ENCODE measurements at regions not wholly inside any gene's neighbourhood (a gene's known extent, or its start where the extent isn't known, plus 50 kb on each side); places are given as distances from the start of the nearest gene placed in this dataset.
"Not testable (repeated sequence)": the region's sequence is repeated elsewhere in the genome, so short reads cannot be mapped to it uniquely, and the experiment has no call there.

DNA sequence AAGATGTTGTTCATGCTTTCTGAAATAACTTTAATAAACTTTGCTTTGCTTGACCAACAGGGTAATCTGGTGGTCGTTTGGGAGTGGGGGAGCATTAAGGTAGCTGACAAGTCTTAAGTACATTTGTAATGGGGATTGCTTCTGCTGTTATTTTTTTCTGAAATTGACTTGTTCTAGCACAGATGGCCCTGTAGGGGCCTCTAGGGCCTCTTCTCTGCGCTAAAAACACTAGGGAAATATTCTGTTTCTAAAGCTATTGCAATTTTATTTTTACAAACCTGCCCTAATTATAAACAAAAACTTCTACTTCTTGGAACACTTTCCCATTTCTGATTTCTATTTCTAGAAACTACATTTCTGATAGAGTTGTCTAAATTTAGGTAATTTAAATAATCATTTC lies 191.3 kb upstream of the KCNJ3 start:
- no peak for DNase-seq

DNA sequence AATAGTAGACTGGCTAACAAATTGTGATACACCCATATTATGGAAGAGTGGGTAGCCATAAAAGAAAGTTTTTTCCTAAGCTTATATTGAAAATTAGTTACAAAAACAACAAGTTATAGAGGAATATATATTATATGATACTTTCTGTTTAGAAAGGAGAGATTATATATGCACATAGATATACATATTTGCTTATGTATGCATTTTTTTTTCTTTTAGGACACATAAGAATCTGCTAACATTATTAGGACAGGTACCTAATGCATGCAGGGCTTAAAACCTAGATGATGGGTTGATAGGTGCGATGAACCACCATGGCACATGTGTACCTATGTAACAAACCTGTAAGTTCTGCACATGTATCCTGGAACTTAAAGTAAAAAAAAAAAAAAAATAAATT lies 179.6 kb upstream of the KCNJ3 start:
- no peak for DNase-seq

DNA sequence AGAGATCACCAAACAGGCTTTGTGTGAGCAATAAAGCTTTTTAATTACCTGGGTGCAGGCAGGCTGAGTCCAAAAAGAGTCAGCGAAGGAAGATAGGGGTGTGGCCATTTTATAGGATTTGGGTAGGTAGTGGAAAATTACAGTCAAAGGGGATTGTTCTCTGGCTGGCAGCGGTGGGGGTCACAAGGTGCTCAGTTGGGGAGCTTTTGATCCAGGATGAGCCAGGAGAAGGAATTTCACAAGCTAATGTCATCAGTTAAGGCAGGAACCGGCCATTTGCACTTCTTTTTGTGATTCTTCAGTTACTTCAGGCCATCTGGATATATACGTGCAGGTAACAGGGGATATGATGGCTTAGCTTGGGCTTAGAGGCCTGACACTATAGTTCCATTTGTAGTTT lies 177.5 kb upstream of the KCNJ3 start:
- DNase-seq: not testable (repeated sequence)

DNA sequence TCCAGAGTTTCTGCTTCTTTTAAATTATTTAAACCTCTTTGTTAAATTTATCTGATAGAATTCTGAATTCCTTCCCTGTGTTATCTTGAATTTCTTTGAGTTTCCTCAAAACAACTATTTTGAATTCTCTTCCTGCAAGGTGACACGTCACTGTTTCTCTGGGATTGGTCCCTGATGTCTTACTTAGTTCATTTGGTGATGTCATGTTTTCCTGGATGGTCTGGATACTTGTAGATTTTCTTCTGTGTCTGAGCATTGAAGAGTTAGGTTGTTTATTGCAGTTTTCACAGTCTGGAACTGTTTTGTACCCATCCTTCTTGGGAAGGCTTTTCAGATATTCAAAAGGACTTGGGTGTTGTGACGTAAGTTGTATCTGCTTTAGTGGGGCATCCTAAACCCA lies 172.3 kb upstream of the KCNJ3 start:
- no peak for DNase-seq

DNA sequence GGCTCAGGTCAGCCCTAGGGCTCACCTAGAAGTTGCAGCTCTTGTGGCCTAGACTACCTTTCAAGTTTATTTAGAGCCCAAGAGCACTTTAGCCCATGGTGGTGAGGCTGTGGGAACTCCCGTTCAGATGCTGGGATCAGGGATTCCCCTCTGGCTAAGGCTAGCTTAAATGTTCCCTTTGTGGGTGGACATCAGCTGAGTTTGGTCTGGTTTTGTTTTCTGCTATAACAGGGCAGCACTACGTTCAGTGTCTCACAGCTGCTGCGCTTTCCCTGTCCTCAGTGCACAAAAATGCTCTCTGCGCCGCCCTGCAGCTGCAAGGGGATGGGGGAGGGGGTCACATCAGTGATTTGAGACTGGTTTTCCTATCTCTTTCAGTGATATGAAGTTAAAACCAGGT lies 170.5 kb upstream of the KCNJ3 start:
- no peak for DNase-seq

DNA sequence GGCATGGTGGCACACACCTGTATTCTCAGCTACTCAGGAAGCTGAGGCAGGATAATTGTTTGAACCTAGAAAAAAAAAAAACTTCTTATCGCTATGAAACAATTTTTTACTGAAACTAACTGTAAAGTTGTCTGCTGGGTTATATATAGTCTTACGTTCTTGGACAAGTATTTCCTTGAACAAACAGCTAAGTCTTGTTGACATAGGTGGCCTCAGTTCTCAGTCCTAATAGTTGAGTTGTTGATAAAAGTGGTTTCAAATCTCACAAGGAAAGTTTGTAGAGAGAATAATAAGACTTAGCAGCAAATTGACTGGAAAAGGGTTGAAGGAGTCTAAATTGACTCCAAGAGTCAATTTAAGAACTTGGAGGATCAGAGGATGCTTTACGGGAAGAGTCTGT lies 166.5 kb upstream of the KCNJ3 start:
- no peak for DNase-seq

DNA sequence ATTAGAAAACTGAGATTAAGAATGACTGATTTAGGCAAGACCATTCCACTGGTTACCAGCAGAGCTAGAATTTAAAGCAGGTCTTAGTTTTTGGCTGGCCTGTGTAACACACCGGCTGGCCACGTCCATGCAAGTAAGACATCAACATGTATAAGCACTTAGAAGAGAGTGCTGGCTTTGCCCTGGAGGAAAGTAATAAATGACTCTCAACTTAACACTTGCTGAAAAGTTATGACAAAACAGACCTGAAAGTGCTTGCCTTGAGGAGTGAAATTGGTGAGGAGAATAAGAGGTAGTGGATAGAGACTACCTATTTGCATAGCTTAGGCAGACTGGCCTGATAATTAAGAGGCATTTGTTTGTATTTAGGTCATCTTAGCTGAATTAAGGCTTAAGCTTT lies 165.7 kb upstream of the KCNJ3 start:
- no peak for DNase-seq

DNA sequence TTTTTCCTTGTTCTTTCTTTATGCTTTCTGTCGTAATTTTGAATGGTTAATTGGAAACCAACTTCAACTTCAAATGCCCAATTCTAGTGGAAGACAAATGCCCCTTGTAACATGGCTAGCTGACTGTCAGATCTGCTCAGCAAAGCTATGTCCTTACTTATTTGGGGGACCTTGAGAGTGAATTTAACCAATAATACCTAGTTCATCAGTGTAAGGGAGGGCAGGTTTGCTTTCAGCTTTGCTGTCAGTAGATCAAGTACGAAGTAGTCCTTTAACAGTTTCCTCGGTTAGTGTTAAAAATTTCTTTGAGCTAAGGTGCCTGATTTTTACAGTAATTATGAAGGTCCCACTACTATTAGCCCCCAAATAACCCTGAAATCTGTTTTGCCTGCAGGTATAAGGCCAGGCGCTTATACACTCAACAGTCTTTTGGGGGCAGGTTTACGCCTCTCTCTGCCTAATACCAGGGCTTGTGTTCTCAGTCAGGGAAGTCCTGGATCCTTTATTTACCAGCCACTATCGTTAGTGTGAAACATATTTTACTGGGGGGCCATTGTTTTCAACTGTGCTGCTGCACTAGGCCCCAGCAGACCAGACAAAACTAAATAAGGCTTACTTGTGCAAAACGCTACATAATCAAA lies 165.1 kb upstream of the KCNJ3 start:
- DNase-seq: no peak

DNA sequence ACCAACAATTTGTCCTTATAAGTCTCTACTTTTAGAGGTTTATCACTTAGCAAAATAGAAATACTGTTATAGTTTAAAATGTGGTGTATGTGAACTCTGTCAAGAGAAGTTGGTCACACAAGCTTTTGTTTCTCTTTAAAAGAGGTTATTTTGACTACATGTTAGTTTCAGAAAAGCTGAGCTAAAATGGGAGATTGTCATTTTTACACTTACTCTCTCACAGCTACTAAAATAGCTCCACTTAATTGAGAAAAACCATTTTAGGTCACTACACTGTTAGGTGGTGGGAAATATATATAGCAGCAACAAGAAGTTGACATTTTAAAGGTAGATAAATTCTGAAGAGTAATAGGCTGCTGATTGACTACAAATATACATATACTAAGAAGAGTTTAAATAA lies 161.5 kb upstream of the KCNJ3 start:
- no peak for DNase-seq

DNA sequence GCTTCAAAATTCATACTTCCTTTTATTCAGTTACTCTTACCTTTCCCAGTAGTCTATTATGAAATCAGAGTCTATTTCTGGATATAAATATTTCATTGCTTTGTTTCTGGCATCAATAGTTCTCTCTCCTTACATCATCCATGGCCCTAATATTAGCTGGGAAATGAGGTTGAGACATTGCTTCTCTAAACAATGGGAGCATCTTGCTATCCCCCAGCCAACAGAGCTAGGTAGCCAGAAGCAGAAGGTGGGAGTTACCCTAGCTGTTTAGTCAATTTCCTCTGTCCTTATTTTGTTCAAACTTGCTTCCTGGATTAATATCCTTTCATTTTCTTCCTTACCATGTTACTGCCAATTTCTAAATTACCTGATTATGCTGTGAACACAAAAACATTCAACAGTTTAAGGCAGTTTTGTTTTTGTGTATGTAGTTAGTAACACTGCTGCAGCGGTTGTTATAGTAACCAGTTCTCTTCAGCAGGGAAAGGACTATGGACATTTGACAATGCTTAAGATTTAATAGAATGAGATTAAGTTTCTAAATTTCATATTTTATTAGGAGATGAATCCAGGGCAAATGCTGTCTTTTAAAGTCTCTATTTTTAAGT lies 160.5 kb upstream of the KCNJ3 start:
- no peak for DNase-seq

DNA sequence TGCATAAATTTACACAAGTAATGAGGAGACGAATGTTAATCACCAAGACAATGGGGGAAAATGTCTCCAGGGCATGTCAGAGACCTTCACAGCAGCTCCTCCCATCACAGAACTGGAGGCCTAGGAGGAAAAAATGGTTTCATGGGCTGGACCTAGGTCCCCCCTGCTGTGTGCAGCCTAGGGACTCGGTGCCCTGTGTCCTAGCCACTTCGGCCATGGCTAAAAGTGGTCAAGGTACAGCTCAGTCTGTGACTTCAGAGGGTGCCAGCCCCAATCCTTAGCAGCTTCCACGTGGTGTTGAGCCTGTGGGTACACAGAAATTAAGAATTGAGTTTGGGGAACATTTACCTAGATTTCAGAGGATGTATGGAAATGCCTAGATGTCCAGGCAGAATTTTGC lies 152.2 kb upstream of the KCNJ3 start:
- DNase-seq: no peak

DNA sequence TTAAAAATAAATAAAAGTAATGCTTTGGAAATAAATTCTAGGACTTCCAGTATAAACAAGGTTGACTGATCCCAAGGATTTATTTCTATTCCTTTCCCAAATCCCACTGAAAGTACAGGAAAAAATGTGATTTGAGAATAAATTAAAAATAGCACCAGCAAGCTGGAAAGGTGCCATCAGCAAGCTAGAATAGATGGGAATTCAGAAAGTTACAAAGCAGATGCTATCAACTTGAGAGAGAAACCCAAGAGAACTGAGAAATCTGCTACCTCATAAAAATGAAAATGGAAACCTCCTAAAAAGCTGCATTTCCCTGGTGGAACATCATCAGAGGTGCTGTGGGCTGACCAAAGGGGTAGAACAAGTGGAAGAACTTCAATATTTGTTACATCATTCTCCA lies 148.6 kb upstream of the KCNJ3 start:
- no peak for DNase-seq

DNA sequence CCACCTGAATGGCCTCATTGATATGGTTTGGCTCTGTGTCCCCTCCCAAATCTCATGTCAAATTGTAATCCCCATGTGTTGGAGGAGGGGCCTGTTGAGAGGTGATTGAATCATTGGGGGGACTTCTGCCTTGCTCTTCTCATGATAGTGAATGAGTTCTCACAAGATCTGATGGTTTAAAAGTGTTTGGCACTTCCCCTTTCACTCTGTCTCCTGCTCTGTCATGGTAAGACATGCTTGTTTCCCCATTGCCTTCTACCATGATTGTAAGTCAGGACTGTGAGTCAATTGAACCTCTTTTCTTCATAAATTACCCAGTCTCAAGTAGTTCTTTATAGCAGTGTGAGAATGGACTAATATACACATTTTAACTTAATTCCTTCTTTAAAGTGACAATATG lies 146.8 kb upstream of the KCNJ3 start:
- DNase-seq: no peak

DNA sequence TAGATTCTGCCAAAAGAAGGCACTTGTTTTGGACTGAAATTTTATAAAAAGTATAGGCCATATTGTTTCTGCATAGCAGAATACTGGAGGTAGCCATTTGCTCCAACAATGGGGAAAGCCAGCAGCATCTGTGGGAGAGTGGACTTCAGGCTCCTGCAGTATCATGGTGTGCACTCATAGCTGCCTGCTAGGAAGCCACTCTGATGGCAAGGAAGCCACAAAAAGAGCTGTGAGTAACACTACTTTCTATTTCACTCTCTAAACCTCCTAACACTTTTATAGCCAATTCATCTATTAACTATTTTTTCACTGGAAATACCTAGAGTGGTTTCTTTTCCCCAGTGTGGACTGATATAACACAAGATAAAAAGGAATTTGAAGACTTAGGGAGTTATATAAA lies 144.4 kb upstream of the KCNJ3 start:
- DNase-seq: no peak

DNA sequence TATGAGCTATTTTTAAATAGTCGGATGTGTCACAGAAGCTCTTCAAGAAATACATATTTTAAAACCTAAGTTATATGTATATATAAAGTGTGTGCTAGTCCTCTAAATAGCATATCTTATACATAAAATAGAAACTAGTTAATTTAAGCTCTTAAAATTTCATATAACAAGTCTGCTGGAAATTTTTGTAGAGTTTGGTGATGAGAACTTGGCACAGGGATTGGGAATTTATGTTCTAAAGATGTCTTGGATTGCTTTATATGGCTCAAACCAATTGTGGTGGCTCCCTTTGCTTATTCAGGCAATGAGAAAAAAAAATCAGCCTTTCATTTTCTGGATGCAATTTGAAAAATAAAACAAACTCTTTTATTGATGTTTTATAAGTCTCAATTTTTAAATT lies 142.8 kb upstream of the KCNJ3 start:
- no peak for DNase-seq

DNA sequence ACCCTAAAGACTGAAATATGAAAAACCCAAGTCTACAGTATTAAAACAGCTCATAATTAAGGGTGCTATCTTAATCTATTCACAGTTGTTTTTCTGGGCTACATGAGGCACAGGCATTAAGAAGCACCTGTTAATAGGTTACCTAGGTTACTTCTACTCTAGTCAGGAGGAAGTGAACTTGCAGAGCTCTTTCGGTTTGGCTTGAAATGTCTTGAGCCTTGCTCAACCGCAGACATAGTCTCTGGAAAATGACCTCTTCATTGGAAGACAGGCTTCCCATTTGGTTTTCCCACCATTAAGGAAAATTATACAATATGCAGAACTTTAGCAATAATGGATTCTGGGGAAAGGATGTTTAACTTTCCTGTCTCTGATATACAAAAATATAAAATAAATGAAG lies 142.3 kb upstream of the KCNJ3 start:
- DNase-seq: no peak

DNA sequence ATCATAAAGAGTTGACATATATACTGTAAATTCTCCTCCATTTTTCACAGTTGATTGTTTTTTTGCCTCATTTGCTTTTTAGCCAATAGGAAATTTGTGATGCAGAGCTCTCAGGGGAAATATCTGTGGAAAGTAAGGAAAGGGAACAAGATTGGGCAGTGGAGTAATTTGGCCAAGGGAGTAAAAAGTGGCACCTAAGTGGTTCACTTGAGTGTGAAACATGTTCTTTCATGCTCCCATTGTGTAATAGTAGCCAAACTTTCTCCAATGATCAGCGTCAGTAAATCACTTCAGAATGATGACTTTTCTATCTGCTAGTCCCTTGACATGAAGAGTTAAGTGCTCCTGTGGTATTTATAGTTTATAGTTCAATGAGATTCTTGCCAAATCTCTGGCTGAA lies 141.9 kb upstream of the KCNJ3 start:
- no peak for DNase-seq

DNA sequence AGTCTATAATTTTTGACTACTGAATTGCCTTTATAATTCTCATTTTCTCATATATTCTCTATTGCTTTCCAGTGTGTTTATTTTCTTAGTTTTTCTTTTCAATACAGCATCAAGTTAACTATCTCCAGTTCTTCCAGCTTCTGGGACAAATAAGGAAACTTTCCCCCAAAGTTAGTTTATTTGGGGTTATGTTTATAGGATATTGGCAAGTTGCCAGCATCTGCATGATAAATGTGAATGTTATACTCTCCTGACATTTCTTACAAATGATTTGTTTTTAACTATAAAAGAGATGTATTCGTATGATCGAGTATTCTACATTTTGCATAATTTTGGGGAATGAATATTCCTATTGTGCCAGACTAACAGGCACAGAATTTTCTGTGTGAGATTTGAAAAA lies 140.6 kb upstream of the KCNJ3 start:
- no peak for DNase-seq

DNA sequence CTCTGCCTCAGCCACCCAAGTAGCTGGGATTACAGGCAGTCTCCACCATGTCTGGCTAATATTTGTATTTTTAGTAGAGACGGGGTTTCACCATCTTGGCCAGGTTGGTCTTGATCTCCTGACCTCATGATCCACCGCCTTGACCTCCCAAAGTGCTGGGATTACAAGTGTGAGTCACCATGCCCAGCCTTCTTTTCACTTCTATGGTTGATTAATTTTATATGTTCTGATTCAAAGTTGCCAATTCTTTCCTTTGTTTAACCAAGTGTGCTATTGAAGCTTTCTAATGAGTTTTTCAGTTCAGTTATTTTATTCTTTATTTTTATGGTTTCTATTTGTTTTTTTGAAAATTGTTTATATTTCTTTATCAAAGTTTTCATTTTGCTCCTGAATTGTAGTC lies 133.1 kb upstream of the KCNJ3 start:
- DNase-seq: no peak

DNA sequence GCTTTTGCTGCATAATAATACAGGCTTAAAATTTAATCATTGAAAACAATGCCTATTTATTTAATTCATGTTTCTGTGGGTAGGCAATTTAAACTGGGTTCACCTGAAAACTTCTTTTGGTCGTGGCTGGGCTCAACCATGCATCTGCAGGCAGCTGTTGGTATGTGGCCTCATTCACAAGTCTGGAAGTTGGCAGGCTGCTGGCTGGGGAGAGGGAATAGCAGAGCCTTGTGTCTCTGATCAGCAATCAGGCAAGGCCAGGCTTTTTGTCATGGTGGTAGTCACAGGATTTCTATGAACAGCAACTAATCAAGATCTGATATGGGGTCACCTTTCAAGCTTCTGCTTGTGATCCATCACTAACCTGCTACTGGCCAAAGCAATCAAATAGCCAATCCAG lies 130.1 kb upstream of the KCNJ3 start:
- no peak for DNase-seq

DNA sequence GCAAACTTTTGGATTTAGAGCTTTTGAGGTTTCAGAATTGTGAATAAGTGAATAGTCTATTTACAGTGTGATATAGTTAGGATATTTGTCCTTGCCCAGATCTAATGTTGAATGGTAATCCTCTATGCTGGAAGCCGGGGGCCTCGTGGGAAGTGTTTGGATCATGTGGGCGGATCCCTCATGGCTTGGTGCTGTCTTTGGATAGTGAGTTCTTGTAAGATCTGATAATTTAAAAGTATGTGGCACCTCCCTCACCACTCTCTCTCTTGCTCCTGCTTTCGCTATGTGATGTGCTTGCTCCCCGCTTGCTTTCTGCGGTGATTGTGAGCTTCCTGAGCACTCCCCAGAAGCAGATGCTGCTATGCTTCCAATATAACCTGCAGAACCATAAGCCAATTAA lies 128.0 kb upstream of the KCNJ3 start:
- no peak for DNase-seq

DNA sequence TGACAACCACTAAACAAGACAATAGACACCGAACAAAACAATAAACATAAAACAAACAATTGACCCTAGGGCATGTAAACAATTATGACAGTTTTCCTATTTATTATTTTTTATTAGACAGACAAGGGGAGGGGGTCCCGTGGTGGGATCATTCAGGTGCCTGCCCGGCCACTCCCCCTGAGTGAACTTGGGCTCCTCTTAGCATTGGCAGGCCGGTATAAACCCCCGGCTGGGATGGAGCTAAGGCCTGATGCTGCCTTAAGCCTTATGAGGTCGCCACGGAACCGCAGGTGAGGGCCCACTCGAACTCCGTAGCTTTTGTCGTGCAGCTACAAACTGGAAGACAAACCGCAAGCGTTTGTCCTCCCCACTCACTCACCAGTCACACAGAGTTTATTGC lies 121.8 kb upstream of the KCNJ3 start:
- not testable (repeated sequence) for DNase-seq

DNA sequence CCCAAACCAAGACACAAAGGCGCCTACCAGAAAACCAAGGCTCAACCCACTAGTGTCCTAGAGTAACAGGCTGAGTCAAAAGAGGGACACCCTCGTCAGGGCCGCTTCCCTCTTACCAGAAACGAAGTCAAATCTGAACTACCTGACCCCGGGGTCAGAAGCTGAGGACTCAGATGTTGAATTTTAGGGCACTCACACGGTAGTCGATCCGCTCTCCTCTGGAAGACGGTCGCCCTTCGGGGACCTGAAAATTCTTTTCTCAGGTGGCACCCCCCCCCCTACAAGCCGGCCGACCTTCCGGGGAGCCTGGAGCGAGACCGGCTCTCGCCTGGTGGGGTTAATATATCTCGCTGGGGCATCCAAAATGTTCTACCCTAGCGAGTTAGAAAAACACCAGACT lies 121.1 kb upstream of the KCNJ3 start:
- DNase-seq: no peak

DNA sequence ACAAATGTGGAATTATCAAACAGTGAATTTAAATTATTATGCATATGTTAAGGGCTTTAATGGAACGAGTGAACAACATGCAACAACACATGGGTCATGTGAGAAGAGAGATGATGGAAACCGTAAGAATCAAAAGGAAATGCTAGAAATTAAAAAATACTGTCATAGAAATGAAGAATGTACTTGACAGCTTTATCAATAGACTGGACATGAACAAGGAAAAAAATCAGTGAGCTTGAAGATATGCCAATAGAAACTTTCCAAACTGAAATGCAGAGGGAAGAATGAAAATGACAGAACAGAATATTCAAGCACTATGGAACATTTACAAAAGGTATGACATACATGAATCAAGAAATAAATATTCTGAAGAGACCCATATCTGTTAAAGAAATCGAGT lies 117.7 kb upstream of the KCNJ3 start:
- no peak for DNase-seq

DNA sequence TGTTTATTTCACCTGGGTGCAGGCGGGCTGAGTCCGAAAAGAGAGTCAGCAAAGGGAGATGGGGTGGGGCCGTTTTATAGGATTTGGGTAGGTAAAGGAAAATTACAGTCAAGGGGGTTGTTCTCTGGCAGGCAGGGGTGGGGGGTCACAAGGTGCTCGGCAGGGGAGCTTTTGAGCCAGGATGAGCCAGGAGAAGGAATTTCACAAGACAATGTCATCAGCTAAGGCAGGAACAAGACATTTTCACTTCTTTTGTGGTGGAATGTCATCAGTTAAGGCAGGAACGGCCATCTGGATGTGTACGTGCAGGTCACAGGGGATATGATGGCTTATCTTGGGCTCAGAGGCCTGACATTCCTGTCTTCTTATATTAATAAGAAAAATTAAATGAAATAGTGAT lies 115.8 kb upstream of the KCNJ3 start:
- not testable (repeated sequence) for DNase-seq
